ENCODE measurements at regions not wholly inside any gene's neighbourhood (a gene's known extent, or its start where the extent isn't known, plus 50 kb on each side); places are given as distances from the start of the nearest gene placed in this dataset.

GRCh38 chr1:82321794-82322193, 521.1 kb downstream of the ADGRL2 start:
- DNase-seq (ENCODE audit: low spot score in 2 of 2, unreplicated experiment in 2 of 2) = no peak
- H3K4me1 Mint-ChIP-seq = peaks cover 14% of the 10 kb centered on the region
- no peak overlapping the region for H3K27ac Mint-ChIP-seq
- no peaks in the 10 kb centered on the region for H3K9me3 Mint-ChIP-seq
- H3K27me3 Mint-ChIP-seq (ENCODE audit: low read depth) = no peaks in the 10 kb centered on the region
- TF ChIP-seq CTCF (IDR thresholded peaks at IDR 0.05; ENCODE audit: unreplicated experiment) = no peak
- H3K36me3 Mint-ChIP-seq = no peaks in the 10 kb centered on the region
- H3K4me3 Mint-ChIP-seq = no peak overlapping the region

- no peak for TF ChIP-seq CTCF (IDR thresholded peaks at IDR 0.05; ENCODE audit: unreplicated experiment)
- Mint-ChIP-seq H3K9me3 (peaks cover 5% of the 10 kb centered on the region), H3K4me1 (peaks cover 14% of the 10 kb centered on the region), H3K4me3 (no peak overlapping the region), H3K36me3 (peaks cover 3% of the 10 kb centered on the region), H3K27ac (no peak overlapping the region), H3K27me3 (ENCODE audit: low read depth) (no peaks in the 10 kb centered on the region)
- DNase-seq (ENCODE audit: low spot score in 2 of 2, unreplicated experiment in 2 of 2) = no peak
Observed at GRCh38 chr1:82319546-82319945, 518.8 kb downstream of the ADGRL2 start.

- H3K36me3 Mint-ChIP-seq = peaks cover 3% of the 10 kb centered on the region
- no peaks in the 10 kb centered on the region for H3K27me3 Mint-ChIP-seq (ENCODE audit: low read depth)
- DNase-seq (ENCODE audit: low spot score in 2 of 2, unreplicated experiment in 2 of 2) = no peak
- no peak overlapping the region for H3K4me3 Mint-ChIP-seq
- peaks cover 14% of the 10 kb centered on the region for H3K4me1 Mint-ChIP-seq
- no peak overlapping the region for H3K27ac Mint-ChIP-seq
- H3K9me3 Mint-ChIP-seq = peaks cover 10% of the 10 kb centered on the region
- no peak for TF ChIP-seq CTCF (IDR thresholded peaks at IDR 0.05; ENCODE audit: unreplicated experiment)
Observed at GRCh38 chr1:82318921-82319320, 518.2 kb downstream of the ADGRL2 start.

- no peak overlapping the region for H3K4me3 Mint-ChIP-seq
- no peak for TF ChIP-seq CTCF (IDR thresholded peaks at IDR 0.05; ENCODE audit: unreplicated experiment)
- peaks cover 7% of the 10 kb centered on the region for H3K4me1 Mint-ChIP-seq
- no peak overlapping the region for H3K27ac Mint-ChIP-seq
- peaks cover 3% of the 10 kb centered on the region for H3K36me3 Mint-ChIP-seq
- no peaks in the 10 kb centered on the region for H3K27me3 Mint-ChIP-seq (ENCODE audit: low read depth)
- H3K9me3 Mint-ChIP-seq = peaks cover 10% of the 10 kb centered on the region
- no peak for DNase-seq (ENCODE audit: low spot score in 2 of 2, unreplicated experiment in 2 of 2)
Observed at GRCh38 chr1:82318265-82318664, 517.5 kb downstream of the ADGRL2 start.

- Mint-ChIP-seq H3K27ac (no peak overlapping the region), H3K4me3 (no peak overlapping the region), H3K27me3 (ENCODE audit: low read depth) (no peaks in the 10 kb centered on the region), H3K36me3 (peaks cover 3% of the 10 kb centered on the region), H3K9me3 (peaks cover 10% of the 10 kb centered on the region), H3K4me1 (peaks cover 4% of the 10 kb centered on the region)
- TF ChIP-seq CTCF (IDR thresholded peaks at IDR 0.05; ENCODE audit: unreplicated experiment) = no peak
- DNase-seq (ENCODE audit: low spot score in 2 of 2, unreplicated experiment in 2 of 2) = no peak
Observed at GRCh38 chr1:82317671-82318070, 516.9 kb downstream of the ADGRL2 start.

- H3K4me1 Mint-ChIP-seq = peaks cover 10% of the 10 kb centered on the region
- no peak for DNase-seq (ENCODE audit: low spot score in 2 of 2, unreplicated experiment in 2 of 2)
- H3K4me3 Mint-ChIP-seq = no peak overlapping the region
- H3K27me3 Mint-ChIP-seq (ENCODE audit: low read depth) = no peaks in the 10 kb centered on the region
- no peak overlapping the region for H3K27ac Mint-ChIP-seq
- no peaks in the 10 kb centered on the region for H3K36me3 Mint-ChIP-seq
- H3K9me3 Mint-ChIP-seq = no peaks in the 10 kb centered on the region
- TF ChIP-seq CTCF (IDR thresholded peaks at IDR 0.05; ENCODE audit: unreplicated experiment) = no peak
Observed at GRCh38 chr1:82299656-82300055, 498.9 kb downstream of the ADGRL2 start.
